H9 (cell line): ENCODE measurements at regions not wholly inside any gene's neighbourhood (a gene's known extent, or its start where the extent isn't known, plus 50 kb on each side); places are given as distances from the start of the nearest gene placed in this dataset.

Source experiments
- DNase-seq: peaks from one replicate; pipeline ENCODE4 v3.0.0-alpha.2; 2017
- H2AFZ ChIP-seq: one replicate; pipeline ENCODE4 v1.6.1; 2013; ENCODE audit warnings: mild to moderate bottlenecking, low read length, control low read depth, moderate library complexity
- H2AK5ac ChIP-seq: 2 replicates; pipeline ENCODE4 v1.6.1; 2013; ENCODE audit warnings: low read length, control low read depth, mixed read lengths; ENCODE audit not compliant: insufficient read length
- H2BK120ac ChIP-seq: one replicate; pipeline ENCODE4 v1.6.1; 2013; ENCODE audit warnings: low read depth, mild to moderate bottlenecking, low read length, control low read depth, inconsistent platforms; ENCODE audit not compliant: poor library complexity, severe bottlenecking
- H2BK12ac ChIP-seq: 2 replicates; pipeline ENCODE4 v1.6.1; 2013; ENCODE audit warnings: low read length, control low read depth, mixed read lengths, low read depth; ENCODE audit not compliant: insufficient read length
- H2BK15ac ChIP-seq: 2 replicates; pipeline ENCODE4 v1.6.1; 2013; ENCODE audit warnings: low read depth, low read length, control low read depth
- H2BK20ac ChIP-seq: one replicate; pipeline ENCODE4 v1.6.1; 2013; ENCODE audit warnings: low read depth, mild to moderate bottlenecking, low read length, control low read depth, inconsistent platforms; ENCODE audit not compliant: poor library complexity, severe bottlenecking
- H2BK5ac ChIP-seq: 2 replicates; pipeline ENCODE4 v1.6.1; 2013; ENCODE audit warnings: low read length, control low read depth, mixed read lengths; ENCODE audit not compliant: insufficient read length
- H3K14ac ChIP-seq: 2 replicates; pipeline ENCODE4 v1.6.1; 2013; ENCODE audit warnings: low read length, control low read depth; ENCODE audit not compliant: insufficient read depth
- H3K18ac ChIP-seq: 2 replicates; pipeline ENCODE4 v1.6.1; 2013; ENCODE audit warnings: low read depth, mild to moderate bottlenecking, mixed read lengths, low read length, control low read depth; ENCODE audit not compliant: insufficient read length
- H3K23ac ChIP-seq: 2 replicates; pipeline ENCODE4 v1.6.1; 2013; ENCODE audit warnings: low read length, control low read depth, mixed read lengths, low read depth; ENCODE audit not compliant: insufficient read length
- H3K23me2 ChIP-seq: 2 replicates; pipeline ENCODE4 v1.6.1; 2013; ENCODE audit warnings: low read depth, mild to moderate bottlenecking, mixed read lengths, low read length, control low read depth; ENCODE audit not compliant: insufficient read length, poor library complexity, severe bottlenecking
- H3K27ac ChIP-seq: 2 replicates; pipeline ENCODE4 v1.5.1; 2013; ENCODE audit warnings: low read length, control low read depth, mixed read lengths, low read depth; ENCODE audit not compliant: insufficient read length
- H3K27me3 ChIP-seq: 2 replicates; pipeline ENCODE4 v1.6.1; 2013; ENCODE audit warnings: low read length, control low read depth, inconsistent platforms; ENCODE audit not compliant: insufficient read depth
- H3K4ac ChIP-seq: 2 replicates; pipeline ENCODE4 v1.6.1; 2013; ENCODE audit warnings: low read depth, mild to moderate bottlenecking, control low read depth, inconsistent platforms, low read length, moderate library complexity
- H3K4me1 ChIP-seq: 2 replicates; pipeline ENCODE4 v1.6.1; 2013; ENCODE audit warnings: low read length, control low read depth, inconsistent platforms; ENCODE audit not compliant: insufficient read depth
- H3K4me2 ChIP-seq: 2 replicates; pipeline ENCODE4 v1.6.1; 2013; ENCODE audit warnings: low read length, control low read depth, mixed read lengths; ENCODE audit not compliant: insufficient read length, insufficient read depth
- H3K56ac ChIP-seq: 2 replicates; pipeline ENCODE4 v1.6.1; 2013; ENCODE audit warnings: low read depth, mild to moderate bottlenecking, mixed read lengths, low read length, control low read depth; ENCODE audit not compliant: insufficient read length
- H3K79me1 ChIP-seq: 2 replicates; pipeline ENCODE4 v1.6.1; 2013; ENCODE audit warnings: low read depth, mild to moderate bottlenecking, moderate library complexity, low read length, control low read depth, inconsistent platforms; ENCODE audit not compliant: insufficient read depth, poor library complexity, severe bottlenecking
- H3K79me2 ChIP-seq: 2 replicates; pipeline ENCODE4 v1.6.1; 2013; ENCODE audit warnings: low read length, control low read depth, inconsistent platforms; ENCODE audit not compliant: insufficient read depth
- H3K9ac ChIP-seq: 2 replicates; pipeline ENCODE4 v1.6.1; 2013; ENCODE audit warnings: low read length, control low read depth, mixed read lengths; ENCODE audit not compliant: insufficient read length; ENCODE audit errors: extremely low read depth
- H3K9me3 ChIP-seq: one replicate; pipeline ENCODE4 v1.6.1; 2013; ENCODE audit warnings: low read depth, low read length, inconsistent platforms; ENCODE audit not compliant: control insufficient read depth
- H3T11ph ChIP-seq: one replicate; pipeline ENCODE4 v1.6.1; 2013; ENCODE audit warnings: mild to moderate bottlenecking, low read length, control low read depth, inconsistent platforms
- H4K20me1 ChIP-seq: one replicate; pipeline ENCODE4 v1.6.1; 2013; ENCODE audit not compliant: control insufficient read depth, insufficient read length, insufficient read depth
- H4K5ac ChIP-seq: 2 replicates; pipeline ENCODE4 v1.6.1; 2013; ENCODE audit warnings: low read depth, mild to moderate bottlenecking, mixed read lengths, low read length, control low read depth; ENCODE audit not compliant: insufficient read length
- H4K8ac ChIP-seq: replicated peaks from 2 replicates; pipeline ENCODE4 v1.6.1; 2013; ENCODE audit warnings: low read length, control low read depth, mixed read lengths, low read depth; ENCODE audit not compliant: insufficient read length
- H4K91ac ChIP-seq: 2 replicates; pipeline ENCODE4 v1.6.1; 2013; ENCODE audit warnings: low read depth, mild to moderate bottlenecking, moderate library complexity, mixed read lengths, low read length, control low read depth; ENCODE audit not compliant: insufficient read length
- H3K27ac Mint-ChIP-seq, 3 experiments: 2 replicates in 2 of 3; 3 replicates in 1 of 3; pipeline ENCODE4 v1.8.0; 2020 to 2021; ENCODE audit warnings: mixed read lengths in 3 of 3, mild to moderate bottlenecking in 1 of 3, moderate library complexity in 1 of 3
- H3K27me3 Mint-ChIP-seq: 2 replicates; pipeline ENCODE4 v1.8.0; 2021; ENCODE audit warnings: low read depth, mild to moderate bottlenecking, moderate library complexity, mixed read lengths
- H3K36me3 Mint-ChIP-seq, 3 experiments: 2 replicates in 2 of 3; 3 replicates in 1 of 3; pipeline ENCODE4 v1.8.0; 2020 to 2021; ENCODE audit warnings: low read depth in 3 of 3, mixed read lengths in 3 of 3; ENCODE audit not compliant: insufficient read depth in 1 of 3
- H3K4me1 Mint-ChIP-seq, 2 experiments: 2 replicates each; pipeline ENCODE4 v1.8.0; 2020; ENCODE audit warnings: mixed read lengths in 2 of 2
- H3K4me3 Mint-ChIP-seq, 2 experiments: 2 replicates in 1 of 2; 3 replicates in 1 of 2; pipeline ENCODE4 v1.8.0; 2020 to 2021; ENCODE audit warnings: mild to moderate bottlenecking in 2 of 2, mixed read lengths in 2 of 2, moderate library complexity in 1 of 2
- H3K9me3 Mint-ChIP-seq, 2 experiments: 2 replicates in 1 of 2; 3 replicates in 1 of 2; pipeline ENCODE4 v1.8.0; 2020; ENCODE audit warnings: mild to moderate bottlenecking in 2 of 2, mixed read lengths in 2 of 2, moderate library complexity in 1 of 2
- CTCF ChIP-seq: fragments of 200-600 bp; sonication (generic); conservative IDR thresholded peaks from 3 replicates; pipeline ENCODE4 v1.8.0; 2021; ENCODE audit warnings: antibody characterized with exemption, mild to moderate bottlenecking
- WGBS: extraction: QIAGEN DNeasy Blood & Tissue Kit; methylation state at CpG from one replicate; pipeline ENCODE4 v1.1.7; 2013; ENCODE audit warnings: missing lambda C conversion rate, low lambda C conversion rate, mixed read lengths; ENCODE audit not compliant: insufficient read length; ENCODE audit errors: extremely low coverage; 5-methylcytosine and 5-hydroxymethylcytosine counted together

DNA sequence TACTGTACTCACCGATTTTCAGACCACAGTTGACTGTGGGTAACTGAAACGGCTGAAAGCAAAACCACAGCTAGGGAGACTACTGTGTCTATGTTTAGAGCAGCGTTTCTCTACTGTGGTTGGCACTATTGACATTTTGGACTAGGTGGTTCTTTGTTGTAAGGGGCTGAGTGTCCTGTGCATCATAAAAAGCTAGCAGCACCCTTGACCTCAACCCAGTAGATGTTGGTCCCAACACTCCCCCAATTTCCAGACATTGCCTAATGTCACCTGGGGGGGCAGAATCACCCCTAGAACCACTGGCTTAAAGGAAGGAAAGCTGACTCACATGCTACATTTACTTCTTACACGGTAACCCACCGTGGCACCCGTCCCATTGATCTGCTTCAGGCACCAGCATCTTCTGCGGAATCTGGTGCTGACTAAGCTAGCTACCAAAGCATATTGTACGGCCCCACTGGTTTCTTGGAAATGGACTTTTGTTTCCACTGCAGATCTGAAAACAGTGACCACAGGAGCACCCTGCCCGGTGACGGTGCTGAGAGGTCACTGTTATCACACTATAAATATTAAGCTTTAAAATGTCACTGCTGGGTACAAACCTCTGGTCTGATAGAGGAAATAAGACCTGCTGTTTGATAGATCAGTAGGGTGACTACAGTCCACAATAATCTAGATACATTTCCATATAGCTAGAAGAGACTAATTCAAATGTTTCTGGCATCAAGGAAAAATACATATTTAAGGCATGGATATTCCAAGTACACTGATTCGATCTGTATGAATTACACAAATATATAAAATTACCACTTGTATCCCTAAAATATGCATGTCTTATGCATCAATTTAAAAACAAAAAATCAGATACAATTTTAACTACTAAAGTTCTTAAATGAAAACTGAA, 151.4 kb downstream of the HSD17B3 start:
- Histone ChIP-seq H3K18ac (no peak overlapping the region), H3K4me2 (no peak overlapping the region), H2BK120ac (no peak overlapping the region), H3K79me2 (no peaks in the 10 kb centered on the region), H2BK12ac (no peak overlapping the region), H3K9ac (no peak overlapping the region), H2BK5ac (no peak overlapping the region), H3K9me3 (no peaks in the 10 kb centered on the region), H3K27ac (no peak overlapping the region), H3K23ac (no peak overlapping the region), H3K27me3 (no peaks in the 10 kb centered on the region), H2BK20ac (no peak overlapping the region), H2AK5ac (no peak overlapping the region), H3K4ac (no peak overlapping the region), H2BK15ac (no peak overlapping the region), H4K5ac (no peak overlapping the region), H3K79me1 (no peaks in the 10 kb centered on the region), H3K23me2 (no peaks in the 10 kb centered on the region), H2AFZ (no peak overlapping the region), H3K4me1 (no peaks in the 10 kb centered on the region), H4K20me1 (no peaks in the 10 kb centered on the region), H3K56ac (no peak overlapping the region), H4K8ac (no peak overlapping the region), H4K91ac (no peak overlapping the region), H3T11ph (no peak overlapping the region), H3K14ac (no peak overlapping the region)
- peaks cover 12% of the 10 kb centered on the region for H3K27me3 Mint-ChIP-seq
- no peak overlapping the region for H3K4me3 Mint-ChIP-seq
- no peaks in the 10 kb centered on the region for H3K4me1 Mint-ChIP-seq
- no peak for DNase-seq
- WGBS = no CpG with 5 or more reads among the region's 11 CpGs
- H3K36me3 Mint-ChIP-seq = no peaks in the 10 kb centered on the region
- H3K27ac Mint-ChIP-seq = no peak overlapping the region
- TF ChIP-seq CTCF = no peak
- no peaks in the 10 kb centered on the region; a peak in 1 of 5 replicates for H3K9me3 Mint-ChIP-seq
